ENCODE measurements at regions not wholly inside any gene's neighbourhood (a gene's known extent, or its start where the extent isn't known, plus 50 kb on each side); places are given as distances from the start of the nearest gene placed in this dataset.

- TF ChIP-seq CTCF (IDR thresholded peaks at IDR 0.05): no peak
- TF ChIP-seq POLR2A (IDR thresholded peaks at IDR 0.05): no peak
These were observed 74.2 kb upstream of the ADCY2 start for GRCh38 chr5:7321724-7322123.

Measured in esophagus squamous epithelium (tissue), 4 donors.